ENCODE measurements at regions not wholly inside any gene's neighbourhood (a gene's known extent, or its start where the extent isn't known, plus 50 kb on each side); places are given as distances from the start of the nearest gene placed in this dataset.

GRCh38 chr4:12689457-12689856, 794.7 kb downstream of the RAB28 start (continued):
- TF ChIP-seq PBX2 (CRISPR knock-in tag; IDR thresholded peaks at IDR 0.05; ENCODE audit: low read depth): no peak
- no peak for TF ChIP-seq PBX2 (tag; conservative IDR thresholded peaks at IDR 0.05; ENCODE audit: low read depth)
- TF ChIP-seq MAZ (CRISPR knock-in tag; conservative IDR thresholded peaks at IDR 0.05 in 1 of 2, IDR thresholded peaks at IDR 0.05 in 1 of 2): no peak
- TF ChIP-seq BMI1 (IDR thresholded peaks at IDR 0.05; ENCODE audit: low read length): no peak
- no peak for TF ChIP-seq SRSF3 (IDR thresholded peaks at IDR 0.05; ENCODE audit: insufficient read depth, low read length)
- no peak for TF ChIP-seq SNIP1 (IDR thresholded peaks at IDR 0.05; ENCODE audit: low read depth)
- TF ChIP-seq PREB (CRISPR knock-in tag; IDR thresholded peaks at IDR 0.05): no peak

- no TSS peak for BruUV-seq (replicated peaks)
- H3K27ac ChIP-seq (ENCODE audit: extremely low read depth, low read depth, low read length): no peak overlapping the region
- DNase-seq (ENCODE audit: extremely low read depth in 1 of 4, low spot score in 3 of 4) (no peak), FAIRE-seq (no peak), ATAC-seq (no peak)
- intact Hi-C loops (cut with micrococcal nuclease) (no loop called here), in situ Hi-C loops (cut with MboI) (no loop called here)
- H4K20me1 ChIP-seq (replicated peaks; ENCODE audit: control insufficient read depth, insufficient read depth, low read length): no peaks in the 10 kb centered on the region
- no peaks in the 10 kb centered on the region for H3K9me1 ChIP-seq (ENCODE audit: control insufficient read depth, insufficient read depth, low read length)
- ChIA-PET POLR2A (no interaction called here), CTCF (ENCODE audit: low intra/inter-chr PET ratio) (no interaction called here)
- H3K36me3 ChIP-seq (ENCODE audit: control insufficient read depth, insufficient read depth, low read length): no peaks in the 10 kb centered on the region
- H3K79me2 ChIP-seq (ENCODE audit: control insufficient read depth, insufficient read depth, low read length): no peaks in the 10 kb centered on the region
- H3K4me1 ChIP-seq (replicated peaks in 1 of 2; ENCODE audit: control insufficient read depth in 2 of 2, insufficient read depth in 2 of 2, low read length in 2 of 2): no peaks in the 10 kb centered on the region
- WGBS (ENCODE audit: insufficient coverage, low coverage, missing lambda C conversion rate): 0% methylated on average over 2 of the region's 2 CpGs
- H3K4me3 ChIP-seq: no peak overlapping the region
- H3K9me3 ChIP-seq (replicated peaks; ENCODE audit: control insufficient read depth, insufficient read depth, low read depth, low read length): no peaks in the 10 kb centered on the region
- H3K9ac ChIP-seq (ENCODE audit: insufficient read depth in 1 of 2, low read depth in 2 of 2, low read length in 2 of 2): no peak overlapping the region
- no peak overlapping the region for H3K4me2 ChIP-seq (ENCODE audit: insufficient read depth, low read length)
- no peak overlapping the region for H2AFZ ChIP-seq (ENCODE audit: low read depth, low read length)
- H3K27me3 ChIP-seq (ENCODE audit: control insufficient read depth in 2 of 2, insufficient read depth in 2 of 2, low read length in 2 of 2): no peaks in the 10 kb centered on the region
- TF ChIP-seq NCOR1 (IDR thresholded peaks at IDR 0.05) (no peak), MTF1 (CRISPR knock-in tag; IDR thresholded peaks at IDR 0.05; ENCODE audit: borderline replicate concordance) (no peak), NBN (IDR thresholded peaks at IDR 0.05; ENCODE audit: low read depth) (no peak), ARID3A (IDR thresholded peaks at IDR 0.05; ENCODE audit: borderline replicate concordance, low read depth, low read length) (no peak), PCBP1 (IDR thresholded peaks at IDR 0.05; ENCODE audit: low read depth, low read length, poor library complexity, severe bottlenecking) (no peak), ARID1B (IDR thresholded peaks at IDR 0.05) (no peak), TCF3 (CRISPR knock-in tag; IDR thresholded peaks at IDR 0.05) (no peak), POLR2A (conservative IDR thresholded peaks at IDR 0.05) (no peak)
Measured at GRCh38 chr4:12679217-12679616, 804.9 kb downstream of the RAB28 start.

Data from K562 (cell line).